Stimulated activated CD4-positive, alpha-beta T cell treated with anti-CD3 and anti-CD28 coated beads, Interleukin-1b, Interleukin-23, amount 100 ng/mL, for 4 hours (primary cell): ENCODE measurements at regions not wholly inside any gene's neighbourhood (a gene's known extent, or its start where the extent isn't known, plus 50 kb on each side); places are given as distances from the start of the nearest gene placed in this dataset.
"Not testable (repeated sequence)": the region's sequence is repeated elsewhere in the genome, so short reads cannot be mapped to it uniquely, and the experiment has no call there.

Experiments
- DNase-seq, 2 donors: peaks; one replicate each; pipeline ENCODE4 v3.0.0-alpha.2; 2020; ENCODE audit warnings: low read depth in 2 of 2

GRCh38 chr10:78585952-78586351 lies 482.8 kb upstream of the ZMIZ1 start:
- DNase-seq, result no peak

DNA sequence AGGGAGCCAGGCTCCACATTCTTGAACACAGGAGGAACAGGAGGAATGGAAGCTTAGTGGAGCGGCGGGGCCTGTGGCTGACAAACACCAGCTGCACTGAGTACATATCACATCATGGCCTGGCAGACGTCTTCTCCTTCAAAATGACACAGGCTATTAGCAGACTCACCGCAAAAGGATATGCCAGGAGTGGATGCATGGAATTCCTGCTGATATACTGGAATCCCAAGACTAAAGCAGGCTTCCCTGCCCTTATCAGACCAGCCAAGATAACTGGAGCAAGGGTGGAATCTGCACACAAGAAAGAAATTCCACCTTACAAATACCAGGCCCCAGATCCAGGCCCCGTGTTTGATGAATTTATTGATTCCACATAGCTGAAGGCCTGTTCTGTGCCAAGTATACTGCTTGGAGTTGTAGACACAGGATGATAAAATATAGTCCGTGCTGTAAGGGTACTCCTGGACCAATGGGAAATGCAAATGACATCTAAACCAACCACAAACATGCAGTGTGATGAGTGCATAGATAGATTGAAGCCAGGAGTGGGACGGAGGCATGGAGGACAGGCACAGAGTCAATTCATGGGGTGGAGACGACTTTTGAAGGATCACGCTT lies 480.5 kb upstream of the ZMIZ1 start:
- DNase-seq, result no peak

DNA sequence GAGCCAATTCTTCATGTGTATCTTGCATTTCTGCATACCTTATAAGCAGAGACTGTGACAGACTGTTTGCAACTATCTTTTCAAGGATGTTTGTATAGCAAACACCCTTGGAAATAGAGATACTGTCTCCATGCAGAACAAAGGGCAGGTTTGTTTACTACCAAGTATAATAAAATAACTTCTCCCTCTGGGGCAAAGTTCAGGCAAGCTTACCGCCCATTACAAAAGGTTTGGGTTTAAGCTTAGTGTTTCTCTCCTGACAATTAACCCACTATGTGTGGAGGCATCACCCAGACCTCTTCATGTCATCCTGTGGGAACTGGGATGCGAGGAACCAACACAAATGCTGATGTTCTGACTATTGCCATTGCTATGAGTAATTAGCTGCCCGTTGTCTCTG lies 479.1 kb upstream of the ZMIZ1 start:
- no peak for DNase-seq

GRCh38 chr10:78591066-78591465 lies 477.7 kb upstream of the ZMIZ1 start:
- no peak for DNase-seq

- DNase-seq, result no peak
Measured at GRCh38 chr10:78594559-78595268, 474.1 kb upstream of the ZMIZ1 start.

DNA sequence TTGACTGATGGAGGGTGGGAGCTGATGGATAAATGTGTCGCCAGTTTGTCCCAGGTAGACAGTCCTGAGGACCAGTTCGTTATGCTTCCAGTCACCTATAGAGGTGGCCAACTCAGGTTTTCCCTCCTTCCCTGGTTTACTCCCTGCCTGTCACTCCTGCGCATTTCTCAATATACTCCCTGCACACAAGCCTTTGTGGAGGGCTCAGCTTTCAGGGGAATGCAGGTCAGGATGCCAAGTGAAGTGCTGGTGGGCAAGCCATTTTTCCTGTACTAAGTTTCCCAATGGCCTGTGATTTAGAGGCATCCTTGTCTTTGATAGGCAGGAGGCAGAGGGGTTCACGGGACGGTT lies 473.5 kb upstream of the ZMIZ1 start:
- DNase-seq, result no peak

GRCh38 chr10:78596556-78596955 lies 472.2 kb upstream of the ZMIZ1 start:
- no peak for DNase-seq

DNA sequence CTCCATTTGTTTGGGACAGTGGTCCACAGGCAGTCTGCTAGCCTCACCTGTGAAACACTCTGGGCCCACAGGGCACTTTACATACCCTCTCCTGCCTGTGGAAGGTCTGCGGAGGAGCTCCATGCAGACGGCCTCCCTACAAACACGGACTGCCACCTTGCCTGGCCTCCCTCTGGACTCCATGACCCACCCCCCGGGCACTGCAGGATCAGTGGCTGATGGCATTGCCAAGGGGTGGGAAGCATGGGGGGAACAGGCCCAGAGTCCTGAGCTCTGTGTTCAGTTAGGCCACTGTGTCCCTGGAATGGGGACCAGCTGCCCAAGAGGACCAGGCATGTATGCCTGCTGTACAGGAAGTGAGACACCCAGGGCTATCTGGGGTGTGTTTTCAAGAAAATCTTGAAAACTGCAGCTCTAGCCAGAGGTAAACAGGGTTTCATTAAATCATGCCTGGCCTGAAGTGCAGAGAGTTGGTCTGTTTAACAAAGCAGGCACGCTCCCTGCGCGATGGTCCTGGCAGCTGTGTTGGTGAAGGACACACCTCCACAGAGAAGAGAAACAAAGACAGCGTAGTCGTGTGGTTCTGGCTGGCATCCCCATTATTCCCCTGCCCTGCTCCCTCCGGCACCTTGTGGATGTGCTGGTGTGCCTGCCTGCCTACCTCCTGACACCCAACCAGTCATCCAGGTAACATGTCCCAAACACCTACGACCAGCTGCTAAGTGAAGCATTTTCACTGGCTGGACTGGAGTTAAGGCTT lies 470.8 kb upstream of the ZMIZ1 start:
- DNase-seq, result no peak

DNA sequence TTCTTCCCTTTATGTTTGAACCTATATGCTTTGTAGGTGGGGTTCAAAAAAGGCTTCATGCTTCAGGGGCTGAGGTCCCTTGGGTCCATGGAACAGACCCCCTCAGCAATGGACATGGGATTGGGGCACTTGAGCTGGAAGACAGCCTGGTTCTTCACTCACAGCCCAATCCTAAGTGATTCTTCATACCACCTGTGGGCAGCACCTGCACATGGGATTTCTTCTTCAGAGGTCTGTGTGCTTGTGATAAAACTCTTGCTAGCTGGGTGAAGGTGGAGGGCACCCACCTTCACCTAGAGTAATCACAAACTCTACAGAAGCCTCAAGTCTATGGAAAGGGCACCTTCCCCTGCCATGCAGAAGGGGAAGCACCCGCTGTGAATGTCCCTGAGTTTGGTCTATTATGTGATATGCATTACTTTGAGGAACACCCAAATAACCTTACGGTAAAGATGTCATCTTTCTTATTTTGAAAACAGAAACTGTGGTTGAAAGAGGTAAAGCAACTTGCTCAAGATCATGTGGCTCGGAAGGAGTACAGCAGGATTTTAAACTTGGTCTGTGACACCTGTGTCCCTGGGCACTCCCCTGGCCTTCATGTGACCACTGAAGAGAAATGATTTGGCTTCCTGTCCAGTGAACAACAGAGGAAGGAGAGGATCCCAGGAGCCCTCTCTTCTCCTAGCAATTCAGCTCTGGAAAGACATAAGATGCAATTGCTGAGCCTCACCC lies 469.5 kb upstream of the ZMIZ1 start:
- DNase-seq, result no peak

- no peak for DNase-seq
Measured at GRCh38 chr10:78600121-78600665, 468.6 kb upstream of the ZMIZ1 start.

- DNase-seq, result no peak
Measured at GRCh38 chr10:78600740-78601139, 468.0 kb upstream of the ZMIZ1 start.

DNA sequence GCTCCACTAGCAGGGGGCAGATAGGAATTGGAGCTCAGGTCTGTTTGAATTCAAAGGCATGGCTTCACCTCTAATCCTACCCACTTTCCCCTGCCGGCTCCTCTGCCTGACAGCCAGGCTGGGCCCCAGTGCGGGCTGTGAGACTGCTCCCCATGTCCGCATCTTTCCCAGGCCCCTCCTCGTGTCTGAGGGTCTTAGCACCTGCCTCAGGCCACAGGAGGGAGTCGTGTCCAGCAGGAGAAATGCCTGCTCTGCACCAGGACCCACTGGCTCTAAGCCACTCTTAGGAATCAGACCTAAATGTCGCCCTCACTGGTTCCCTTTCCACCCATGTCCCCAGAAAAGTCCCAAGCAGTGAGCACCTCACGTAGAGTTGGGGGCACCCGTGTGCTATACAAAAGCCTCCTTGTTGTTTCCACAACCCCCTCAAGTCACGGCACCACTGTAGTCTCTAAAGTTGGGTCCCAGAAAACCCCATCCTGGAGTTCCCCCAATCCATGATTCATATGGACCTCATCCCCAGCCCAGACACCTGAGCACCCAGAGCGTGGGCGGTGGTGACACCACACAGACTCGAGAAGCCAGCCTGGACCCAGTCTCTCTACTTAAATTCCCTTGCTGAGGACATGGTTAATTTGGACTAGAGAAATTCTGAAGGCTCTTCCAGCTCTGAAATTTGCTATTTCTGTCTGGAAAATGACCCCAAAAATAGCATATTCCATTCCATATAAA lies 466.4 kb upstream of the ZMIZ1 start:
- DNase-seq, result peak in 1 of 2 donors; percentile 14

DNA sequence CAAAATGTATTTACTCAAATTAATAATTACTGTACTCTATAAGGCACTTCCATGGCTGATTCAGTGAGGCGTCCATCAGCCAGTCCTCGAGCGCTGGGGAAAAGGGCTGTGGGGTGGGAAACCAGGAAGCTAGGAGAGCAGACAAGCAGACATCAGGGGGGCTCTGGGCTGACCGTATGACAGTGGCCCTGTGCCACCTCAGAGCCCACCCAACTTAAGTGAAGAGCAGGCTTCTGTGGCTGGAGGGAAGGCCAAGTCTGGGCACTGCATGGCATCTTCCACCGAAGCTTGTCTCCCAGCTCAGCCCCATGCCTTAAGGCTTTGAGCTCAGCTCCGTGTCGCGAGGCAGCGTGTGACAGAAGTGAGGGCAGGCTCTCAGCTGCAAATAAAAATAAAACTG lies 464.5 kb upstream of the ZMIZ1 start:
- DNase-seq, result no peak

DNA sequence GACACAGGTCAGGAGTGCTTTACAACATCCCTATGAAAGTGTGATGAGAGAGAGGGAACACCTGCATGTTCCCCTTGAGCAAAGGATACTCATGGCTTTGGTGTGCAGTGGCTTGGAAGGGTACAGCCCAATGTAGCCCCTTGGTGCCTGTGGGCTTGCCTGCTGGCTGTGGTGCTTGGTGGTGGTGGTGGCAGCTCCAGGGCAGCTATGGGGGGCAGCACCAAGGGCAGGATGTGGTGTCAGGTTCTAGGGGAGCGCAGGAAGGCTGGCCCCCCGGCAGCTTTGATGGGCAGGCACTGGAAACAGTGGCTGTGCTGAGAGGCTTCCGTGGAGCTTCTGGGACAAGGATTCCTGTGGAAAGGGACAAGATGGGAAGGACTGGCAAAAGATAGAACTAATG lies 464.0 kb upstream of the ZMIZ1 start:
- no peak for DNase-seq

DNA sequence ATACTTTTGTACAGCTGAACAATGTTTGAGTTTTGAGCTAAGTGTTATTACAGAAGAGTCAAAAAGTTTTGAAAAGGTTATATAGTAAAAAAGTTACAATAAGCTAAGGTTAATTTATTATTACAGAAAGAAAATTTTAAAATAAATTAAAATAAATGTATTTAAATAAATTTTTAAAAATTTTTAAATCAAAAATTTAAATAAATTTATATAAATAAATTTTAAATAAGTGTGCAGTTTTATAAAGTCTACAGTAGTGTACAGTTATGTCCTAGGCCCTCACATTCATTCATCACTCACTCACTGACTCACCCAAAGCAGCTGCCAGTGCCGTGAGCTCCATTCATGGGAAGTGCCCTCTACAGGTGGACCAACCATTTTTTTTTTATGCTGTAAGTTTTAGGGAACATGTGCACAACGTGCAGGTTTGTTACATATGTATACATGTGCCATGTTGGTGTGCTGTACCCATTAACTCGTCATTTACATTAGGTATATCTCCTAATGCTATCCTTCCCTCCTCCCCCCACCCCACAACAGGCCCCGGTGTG lies 462.9 kb upstream of the ZMIZ1 start:
- no peak for DNase-seq

DNA sequence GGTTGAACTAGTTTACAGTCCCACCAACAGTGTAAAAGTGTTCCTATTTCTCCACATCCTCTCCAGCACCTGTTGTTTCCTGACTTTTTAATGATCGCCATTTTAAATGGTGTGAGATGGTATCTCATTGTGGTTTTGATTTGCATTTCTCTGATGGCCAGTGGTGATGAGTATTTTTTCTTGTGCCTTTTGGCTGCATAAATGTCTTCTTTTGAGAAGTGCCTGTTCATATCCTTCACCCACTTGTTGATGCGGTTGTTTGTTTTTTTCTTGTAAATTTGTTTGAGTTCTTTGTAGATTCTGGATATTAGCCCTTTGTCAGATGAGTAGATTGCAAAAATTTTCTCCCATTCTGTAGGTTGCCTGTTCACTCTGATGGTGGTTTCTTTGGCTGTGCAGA lies 462.0 kb upstream of the ZMIZ1 start:
- not testable (repeated sequence) for DNase-seq

GRCh38 chr10:78609976-78610375 lies 458.8 kb upstream of the ZMIZ1 start:
- DNase-seq, result no peak

GRCh38 chr10:78613132-78613531 lies 455.6 kb upstream of the ZMIZ1 start:
- DNase-seq, result no peak

DNA sequence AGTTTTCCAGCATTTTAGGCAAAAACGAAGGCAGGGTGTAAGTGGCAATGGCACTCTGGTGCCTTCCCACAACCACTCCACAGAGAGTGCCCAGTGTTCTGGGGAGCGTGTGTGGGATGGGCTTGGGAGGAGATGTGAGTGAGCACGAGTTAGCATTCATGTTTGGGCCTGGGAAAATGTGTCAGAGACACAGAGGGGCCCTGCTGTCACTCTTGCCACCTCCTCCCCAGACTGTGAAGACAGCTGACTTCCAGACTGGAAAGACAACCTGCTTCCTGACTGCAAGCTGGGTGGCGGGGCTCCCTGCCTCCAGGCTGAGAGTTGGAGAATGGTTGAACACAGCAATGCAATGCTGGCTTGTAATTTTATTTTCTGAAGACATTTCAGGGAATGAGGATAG lies 454.5 kb upstream of the ZMIZ1 start:
- DNase-seq, result no peak

DNA sequence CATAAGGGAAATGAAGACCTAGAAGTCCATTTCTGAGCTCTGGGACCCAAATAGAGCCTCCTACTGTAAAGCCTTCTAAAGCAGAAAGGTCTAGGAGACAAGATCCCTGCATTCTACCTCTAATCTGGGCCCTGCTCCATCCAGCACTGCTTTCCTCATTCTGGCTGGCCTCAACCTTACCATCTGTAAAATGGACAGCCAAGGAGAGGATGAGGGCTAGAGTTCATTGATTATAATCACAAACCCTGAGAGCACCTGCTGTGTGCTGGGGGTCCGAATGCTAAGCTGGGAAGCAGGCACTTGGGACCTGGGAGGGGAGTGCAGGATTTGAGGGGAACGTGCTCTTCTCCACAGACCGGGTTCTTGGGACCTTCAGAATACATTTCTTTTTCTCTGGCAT lies 454.0 kb upstream of the ZMIZ1 start:
- DNase-seq, result no peak

GRCh38 chr10:78616125-78616695 lies 452.6 kb upstream of the ZMIZ1 start:
- DNase-seq, result no peak
